Stimulated activated naive CD8-positive, alpha-beta T cell treated with anti-CD3 and anti-CD28 coated beads, Interleukin-15, Interleukin-2, amounts not matched to agents 100 U/mL and 50 U/mL, for 24 hours (primary cell): ENCODE measurements at regions not wholly inside any gene's neighbourhood (a gene's known extent, or its start where the extent isn't known, plus 50 kb on each side); places are given as distances from the start of the nearest gene placed in this dataset.
"Not testable (repeated sequence)": the region's sequence is repeated elsewhere in the genome, so short reads cannot be mapped to it uniquely, and the experiment has no call there.

ENCODE experiments used
- ATAC-seq: fragments of 150-1000 bp; cut with Tn5 transposase; one replicate; pipeline ENCODE4 v1.10.0; 2021
- DNase-seq: peaks from one replicate; pipeline ENCODE4 v3.0.0; 2021

- ATAC-seq (no peak), DNase-seq (no peak)
Measured at GRCh38 chr11:42768576-42768975, 543.2 kb upstream of the API5 start.

GRCh38 chr11:42770444-42771065, 541.2 kb upstream of the API5 start:
- no peak for ATAC-seq
- DNase-seq, result peak; percentile 4

GRCh38 chr11:42772886-42773285, 538.9 kb upstream of the API5 start:
- DNase-seq (no peak), ATAC-seq (no peak)

- DNase-seq (no peak), ATAC-seq (no peak)
Measured at GRCh38 chr11:42773729-42774128, 538.1 kb upstream of the API5 start.

- no peak for ATAC-seq
- no peak for DNase-seq
Measured at GRCh38 chr11:42774567-42774966, 537.2 kb upstream of the API5 start.

- no peak for DNase-seq
- ATAC-seq, result no peak
Measured at GRCh38 chr11:42777776-42778175, 534.0 kb upstream of the API5 start.

GRCh38 chr11:42778193-42778592, 533.6 kb upstream of the API5 start:
- ATAC-seq (no peak), DNase-seq (no peak)

GRCh38 chr11:42779555-42779954, 532.2 kb upstream of the API5 start:
- DNase-seq (no peak), ATAC-seq (no peak)

- no peak for ATAC-seq
- DNase-seq, result no peak
Measured at GRCh38 chr11:42786981-42787380, 524.8 kb upstream of the API5 start.

- DNase-seq, ATAC-seq: not testable (repeated sequence)
Measured at GRCh38 chr11:42795483-42795882, 516.3 kb upstream of the API5 start.

- no peak for DNase-seq
- no peak for ATAC-seq
Measured at GRCh38 chr11:42800041-42800440, 511.8 kb upstream of the API5 start.

GRCh38 chr11:42802201-42802899, 509.4 kb upstream of the API5 start:
- no peak for DNase-seq
- no peak for ATAC-seq

GRCh38 chr11:42806191-42806590, 505.6 kb upstream of the API5 start:
- DNase-seq (no peak), ATAC-seq (no peak)

GRCh38 chr11:42812361-42812760, 499.4 kb upstream of the API5 start:
- DNase-seq (no peak), ATAC-seq (no peak)

GRCh38 chr11:42812960-42813359, 498.8 kb upstream of the API5 start:
- ATAC-seq (no peak), DNase-seq (no peak)

- no peak for ATAC-seq
- DNase-seq, result no peak
Measured at GRCh38 chr11:42816471-42816870, 495.3 kb upstream of the API5 start.

GRCh38 chr11:42819126-42819525, 492.7 kb upstream of the API5 start:
- no peak for DNase-seq
- no peak for ATAC-seq

- ATAC-seq, DNase-seq: not testable (repeated sequence)
Measured at GRCh38 chr11:42822188-42822587, 489.6 kb upstream of the API5 start.

GRCh38 chr11:42823546-42823945, 488.2 kb upstream of the API5 start:
- ATAC-seq (no peak), DNase-seq (no peak)

GRCh38 chr11:42824067-42824466, 487.7 kb upstream of the API5 start:
- no peak for ATAC-seq

GRCh38 chr11:42825598-42825997, 486.2 kb upstream of the API5 start:
- no peak for ATAC-seq

More at GRCh38 chr11:42824067-42824466, 487.7 kb upstream of the API5 start:
- DNase-seq, result no peak

GRCh38 chr11:42827845-42828244, 484.0 kb upstream of the API5 start:
- DNase-seq, result no peak
- no peak for ATAC-seq

More at GRCh38 chr11:42825598-42825997, 486.2 kb upstream of the API5 start:
- no peak for DNase-seq

GRCh38 chr11:42837994-42838393, 473.8 kb upstream of the API5 start:
- no peak for ATAC-seq
- no peak for DNase-seq
